GM12874 (cell line): ENCODE measurements at regions not wholly inside any gene's neighbourhood (a gene's known extent, or its start where the extent isn't known, plus 50 kb on each side); places are given as distances from the start of the nearest gene placed in this dataset.

Experiments
- TF ChIP-seq, protein P1 (sequence below): IDR thresholded peaks from 2 replicates; pipeline ENCODE4 v1.5.1; 2011; ENCODE audit warnings: low read depth, mild to moderate bottlenecking, control low read depth, low read length, moderate library complexity; ENCODE audit not compliant: insufficient read depth

DNA sequence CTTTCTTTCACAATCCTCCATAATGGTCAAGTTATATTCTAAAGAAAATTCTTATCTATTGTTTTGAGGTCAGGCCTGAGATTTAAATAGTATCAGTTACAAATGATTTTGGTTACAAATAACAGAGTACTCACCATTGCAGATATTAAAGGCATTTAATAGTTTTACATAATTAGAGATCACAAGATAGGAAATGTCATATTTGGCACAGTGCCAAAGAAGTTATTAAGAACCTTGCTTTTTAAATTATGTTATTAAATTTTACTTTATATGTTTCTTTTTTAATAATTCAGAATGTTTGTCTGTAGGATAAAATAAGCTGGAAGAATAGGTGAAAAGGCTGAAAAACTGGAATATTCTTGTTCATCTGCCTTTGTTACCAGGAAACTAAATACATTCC is 1174.7 kb downstream of the PCDH18 start:
- TF ChIP-seq, protein P1, sequence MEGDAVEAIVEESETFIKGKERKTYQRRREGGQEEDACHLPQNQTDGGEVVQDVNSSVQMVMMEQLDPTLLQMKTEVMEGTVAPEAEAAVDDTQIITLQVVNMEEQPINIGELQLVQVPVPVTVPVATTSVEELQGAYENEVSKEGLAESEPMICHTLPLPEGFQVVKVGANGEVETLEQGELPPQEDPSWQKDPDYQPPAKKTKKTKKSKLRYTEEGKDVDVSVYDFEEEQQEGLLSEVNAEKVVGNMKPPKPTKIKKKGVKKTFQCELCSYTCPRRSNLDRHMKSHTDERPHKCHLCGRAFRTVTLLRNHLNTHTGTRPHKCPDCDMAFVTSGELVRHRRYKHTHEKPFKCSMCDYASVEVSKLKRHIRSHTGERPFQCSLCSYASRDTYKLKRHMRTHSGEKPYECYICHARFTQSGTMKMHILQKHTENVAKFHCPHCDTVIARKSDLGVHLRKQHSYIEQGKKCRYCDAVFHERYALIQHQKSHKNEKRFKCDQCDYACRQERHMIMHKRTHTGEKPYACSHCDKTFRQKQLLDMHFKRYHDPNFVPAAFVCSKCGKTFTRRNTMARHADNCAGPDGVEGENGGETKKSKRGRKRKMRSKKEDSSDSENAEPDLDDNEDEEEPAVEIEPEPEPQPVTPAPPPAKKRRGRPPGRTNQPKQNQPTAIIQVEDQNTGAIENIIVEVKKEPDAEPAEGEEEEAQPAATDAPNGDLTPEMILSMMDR: no peak

DNA sequence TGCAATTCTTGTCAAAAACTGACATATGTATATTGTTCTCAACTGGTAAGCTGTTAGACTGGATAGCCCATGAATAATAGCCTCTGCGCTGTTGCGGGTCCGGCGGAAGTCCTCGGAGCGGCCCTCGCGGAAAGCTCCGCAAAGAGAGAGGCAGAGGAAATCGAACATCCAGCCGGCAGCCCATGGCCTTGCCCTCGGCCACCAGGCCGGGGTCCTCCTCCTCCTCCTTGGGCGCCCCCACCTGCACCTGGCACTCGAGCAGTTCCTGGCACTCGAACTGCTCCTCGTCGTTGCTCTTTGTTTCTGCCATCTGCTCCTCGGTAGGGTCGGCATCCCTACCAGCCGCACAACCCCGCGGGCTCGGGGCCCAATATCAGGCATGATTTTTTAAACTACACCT is 1176.3 kb downstream of the PCDH18 start:
- TF ChIP-seq, protein P1: no peak

DNA sequence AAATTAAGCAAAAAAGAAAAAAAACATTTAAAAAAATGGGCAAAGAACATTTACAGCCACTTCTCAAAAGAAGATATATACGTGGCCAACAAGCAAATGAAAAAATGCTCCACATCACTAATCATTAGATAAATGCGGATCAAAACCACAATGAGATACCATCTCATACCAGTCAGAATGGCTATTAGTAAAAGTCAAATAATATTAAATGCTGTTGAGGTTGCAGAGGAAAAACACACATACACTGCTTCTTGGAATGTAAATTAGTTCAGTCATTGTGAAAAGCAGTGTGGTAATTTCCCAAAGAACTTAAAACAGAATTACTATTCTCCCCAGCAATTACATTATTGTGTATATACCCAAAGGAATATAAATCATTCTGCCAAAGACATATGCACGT is 1189.0 kb downstream of the PCDH18 start:
- TF ChIP-seq, protein P1: no peak

DNA sequence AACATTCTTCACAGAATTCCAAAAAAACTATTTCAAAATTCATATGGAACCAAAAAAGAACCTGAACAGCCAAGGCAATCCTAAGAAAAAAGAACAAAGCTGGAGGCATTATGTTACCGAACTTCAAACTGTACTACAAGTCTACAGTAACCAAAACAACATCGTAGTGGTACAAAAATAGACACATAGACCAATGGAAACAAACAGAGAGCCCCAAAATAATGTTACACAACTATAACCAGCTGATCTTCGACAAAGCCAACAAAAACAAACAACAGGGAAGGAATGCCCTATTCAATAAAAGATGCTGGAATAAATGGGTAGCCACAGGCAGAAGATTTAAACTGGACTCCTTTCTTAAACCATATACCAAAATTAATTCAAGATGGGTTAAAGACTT is 1189.6 kb downstream of the PCDH18 start:
- TF ChIP-seq, protein P1: no peak

DNA sequence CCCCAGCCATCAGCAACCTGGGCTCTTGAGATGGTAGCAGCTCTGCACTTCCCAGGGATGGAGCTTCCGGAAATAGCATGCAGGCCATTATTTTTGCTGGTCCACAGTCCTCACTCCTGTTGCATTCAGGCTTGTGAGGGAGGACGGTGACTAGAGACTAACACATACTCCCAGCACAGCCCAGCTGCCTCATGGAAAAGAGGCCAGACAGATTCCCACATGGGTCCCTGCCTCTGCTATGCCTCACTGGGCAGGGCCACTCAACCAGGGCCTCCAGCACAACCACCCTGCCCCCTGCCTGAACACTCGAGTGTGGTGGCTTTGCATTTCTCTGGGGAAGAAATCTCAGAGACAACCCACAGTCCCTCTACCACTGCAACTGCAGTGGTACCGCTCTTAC is 1195.1 kb downstream of the PCDH18 start:
- TF ChIP-seq, protein P1: no peak

DNA sequence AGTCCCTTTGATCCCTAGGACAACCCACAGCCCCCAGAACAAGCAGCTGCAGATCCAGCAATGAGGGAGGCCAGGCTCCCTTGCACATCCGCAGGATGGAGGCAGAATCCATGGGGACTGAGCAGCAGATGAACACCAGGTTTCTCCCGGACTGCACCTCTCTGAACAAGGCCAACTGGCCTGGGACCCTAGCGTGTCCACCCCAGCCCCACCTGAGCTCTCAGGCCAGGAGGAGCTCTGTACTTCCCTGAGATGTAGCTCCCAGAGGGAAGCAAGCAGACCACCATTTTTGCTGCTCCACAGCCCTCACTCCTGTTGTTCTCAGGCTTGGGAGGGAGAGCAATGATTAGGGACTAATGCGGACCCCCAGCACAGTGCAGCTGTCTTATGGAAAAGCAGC is 1195.8 kb downstream of the PCDH18 start:
- TF ChIP-seq, protein P1: no peak

DNA sequence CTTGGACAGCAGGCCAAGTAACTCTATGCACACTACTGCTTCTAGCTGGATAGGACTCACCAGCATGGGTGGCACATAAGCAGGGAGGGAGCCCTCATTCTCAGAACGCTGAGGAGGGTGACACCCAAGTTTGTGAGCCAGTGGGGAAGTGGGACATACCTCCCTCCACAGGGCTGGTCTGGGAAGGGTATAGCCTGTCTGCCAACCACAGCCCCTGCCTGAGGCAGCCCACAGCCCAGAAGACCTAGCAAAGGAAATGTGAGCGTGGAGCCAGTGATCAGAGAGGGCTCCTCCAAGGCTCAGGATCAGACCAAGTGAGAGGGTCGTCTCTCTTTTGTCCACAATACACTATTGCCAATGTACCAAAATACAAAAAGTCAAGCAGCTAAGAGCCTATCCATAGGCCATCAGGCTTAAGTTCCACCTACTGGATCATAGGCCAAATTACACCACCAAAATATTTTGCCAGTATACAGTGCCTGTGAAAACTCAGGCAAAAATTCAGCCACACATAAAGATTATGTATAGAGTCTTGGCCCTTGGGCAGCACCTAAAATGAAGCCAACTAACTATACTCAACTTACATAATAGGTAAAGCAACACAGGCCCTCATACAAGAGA is 1203.1 kb downstream of the PCDH18 start:
- TF ChIP-seq, protein P1: 0 out of 2 replicates have a peak, but pooled peaks have one; percentile 3
